Neural progenitor cell (in vitro differentiated cells): ENCODE measurements at regions not wholly inside any gene's neighbourhood (a gene's known extent, or its start where the extent isn't known, plus 50 kb on each side); places are given as distances from the start of the nearest gene placed in this dataset.

Source experiments
- DNase-seq: peaks from one replicate; pipeline ENCODE4 v3.0.0-alpha.2; 2016; ENCODE audit warnings: low spot score
- H2AFZ ChIP-seq: fragments of 200-600 bp; sonication (generic); replicated peaks from 2 replicates; pipeline ENCODE4 v1.6.1; 2016; ENCODE audit warnings: antibody characterized with exemption
- H3F3A ChIP-seq: fragments of 200-600 bp; sonication (generic); 2 replicates; pipeline ENCODE4 v1.6.1; 2016; ENCODE audit warnings: antibody characterized with exemption, low read depth
- H3K27ac ChIP-seq: fragments of 200-600 bp; sonication (generic); 2 replicates; pipeline ENCODE4 v1.5.1; 2016; ENCODE audit warnings: mild to moderate bottlenecking
- H3K27me3 ChIP-seq: fragments of 200-600 bp; sonication (generic); 2 replicates; pipeline ENCODE4 v1.6.1; 2016; ENCODE audit warnings: mild to moderate bottlenecking, moderate library complexity
- H3K36me3 ChIP-seq: fragments of 200-600 bp; sonication (generic); 2 replicates; pipeline ENCODE4 v1.5.1; 2016
- H3K4me1 ChIP-seq: fragments of 200-600 bp; sonication (generic); 2 replicates; pipeline ENCODE4 v1.6.1; 2016; ENCODE audit warnings: mixed run types
- H3K4me2 ChIP-seq: fragments of 200-600 bp; sonication (generic); 2 replicates; pipeline ENCODE4 v1.6.1; 2016
- H3K4me3 ChIP-seq: fragments of 200-600 bp; sonication (generic); 2 replicates; pipeline ENCODE4 v1.5.1; 2016
- H3K79me2 ChIP-seq: fragments of 200-600 bp; sonication (generic); 2 replicates; pipeline ENCODE4 v1.6.1; 2016; ENCODE audit warnings: low read depth
- H3K9ac ChIP-seq: fragments of 200-600 bp; sonication (generic); 2 replicates; pipeline ENCODE4 v1.6.1; 2016
- H3K9me3 ChIP-seq: fragments of 200-600 bp; sonication (generic); 2 replicates; pipeline ENCODE4 v1.5.1; 2016; ENCODE audit warnings: low read depth
- H4K20me1 ChIP-seq: fragments of 200-600 bp; sonication (generic); 2 replicates; pipeline ENCODE4 v1.6.1; 2016; ENCODE audit warnings: low read depth
- H3K27ac Mint-ChIP-seq: 3 replicates; pipeline ENCODE4 v1.8.0; 2021; ENCODE audit warnings: mixed read lengths
- H3K27me3 Mint-ChIP-seq: 2 replicates; pipeline ENCODE4 v1.8.0; 2022; ENCODE audit warnings: low read depth, mild to moderate bottlenecking, inconsistent platforms, moderate library complexity, mixed read lengths; ENCODE audit not compliant: insufficient read depth
- H3K36me3 Mint-ChIP-seq: 3 replicates; pipeline ENCODE4 v1.8.0; 2021; ENCODE audit warnings: mixed read lengths
- H3K4me1 Mint-ChIP-seq: 3 replicates; pipeline ENCODE4 v1.8.0; 2021; ENCODE audit warnings: mixed read lengths
- H3K4me3 Mint-ChIP-seq: 3 replicates; pipeline ENCODE4 v1.8.0; 2021; ENCODE audit warnings: mild to moderate bottlenecking, moderate library complexity, mixed read lengths
- H3K9me3 Mint-ChIP-seq: 3 replicates; pipeline ENCODE4 v1.8.0; 2020; ENCODE audit warnings: mixed read lengths
- EZH2 ChIP-seq: fragments of 200-600 bp; sonication (generic); IDR thresholded peaks from 2 replicates; pipeline ENCODE4 v1.6.1; 2017; ENCODE audit warnings: antibody characterized with exemption, mild to moderate bottlenecking, moderate library complexity
- EZH2phosphoT487 ChIP-seq: fragments of 200-600 bp; sonication (generic); IDR thresholded peaks from 2 replicates; pipeline ENCODE4 v1.6.1; 2017; ENCODE audit warnings: antibody characterized with exemption
- TF ChIP-seq, protein P1 (sequence below): fragments of 200-600 bp; sonication (generic); IDR thresholded peaks from 2 replicates; pipeline ENCODE4 v1.5.1; 2017; ENCODE audit warnings: antibody characterized with exemption, mild to moderate bottlenecking

DNA sequence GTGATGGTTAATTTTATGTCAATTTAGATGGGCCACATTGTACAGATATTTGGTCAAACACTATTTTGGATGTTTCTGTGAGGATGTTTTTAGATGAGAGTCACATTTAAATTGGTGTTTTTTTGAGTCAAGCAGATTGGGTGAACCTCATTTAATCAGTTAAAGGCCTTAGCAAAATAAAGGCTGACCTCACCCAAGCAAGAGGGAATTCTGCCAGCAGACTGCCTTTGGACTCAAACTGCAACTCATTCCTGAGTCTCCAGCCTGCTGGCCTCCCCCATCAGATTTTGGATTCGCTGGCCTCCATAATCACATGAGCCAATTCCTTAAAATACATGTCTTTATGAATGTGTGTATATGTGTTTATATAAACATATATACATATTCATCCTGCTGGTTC, 282.7 kb upstream of the POU5F2 start:
- H3K4me2 ChIP-seq = no peak overlapping the region
- no peak overlapping the region for H3K9ac ChIP-seq
- no peaks in the 10 kb centered on the region for H4K20me1 ChIP-seq
- H3K4me3 ChIP-seq = no peak overlapping the region
- H3F3A ChIP-seq = no peaks in the 10 kb centered on the region
- no peaks in the 10 kb centered on the region for H3K79me2 ChIP-seq
- TF ChIP-seq EZH2phosphoT487 (no peak), EZH2 (no peak)
- TF ChIP-seq, protein P1, sequence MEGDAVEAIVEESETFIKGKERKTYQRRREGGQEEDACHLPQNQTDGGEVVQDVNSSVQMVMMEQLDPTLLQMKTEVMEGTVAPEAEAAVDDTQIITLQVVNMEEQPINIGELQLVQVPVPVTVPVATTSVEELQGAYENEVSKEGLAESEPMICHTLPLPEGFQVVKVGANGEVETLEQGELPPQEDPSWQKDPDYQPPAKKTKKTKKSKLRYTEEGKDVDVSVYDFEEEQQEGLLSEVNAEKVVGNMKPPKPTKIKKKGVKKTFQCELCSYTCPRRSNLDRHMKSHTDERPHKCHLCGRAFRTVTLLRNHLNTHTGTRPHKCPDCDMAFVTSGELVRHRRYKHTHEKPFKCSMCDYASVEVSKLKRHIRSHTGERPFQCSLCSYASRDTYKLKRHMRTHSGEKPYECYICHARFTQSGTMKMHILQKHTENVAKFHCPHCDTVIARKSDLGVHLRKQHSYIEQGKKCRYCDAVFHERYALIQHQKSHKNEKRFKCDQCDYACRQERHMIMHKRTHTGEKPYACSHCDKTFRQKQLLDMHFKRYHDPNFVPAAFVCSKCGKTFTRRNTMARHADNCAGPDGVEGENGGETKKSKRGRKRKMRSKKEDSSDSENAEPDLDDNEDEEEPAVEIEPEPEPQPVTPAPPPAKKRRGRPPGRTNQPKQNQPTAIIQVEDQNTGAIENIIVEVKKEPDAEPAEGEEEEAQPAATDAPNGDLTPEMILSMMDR = no peak
- H3K27ac ChIP-seq = no peak overlapping the region
- no peak overlapping the region for H3K4me3 Mint-ChIP-seq
- no peak overlapping the region for H3K27ac Mint-ChIP-seq
- DNase-seq = no peak
- peaks cover 3% of the 10 kb centered on the region for H3K36me3 Mint-ChIP-seq
- H3K27me3 ChIP-seq = no peaks in the 10 kb centered on the region
- no peaks in the 10 kb centered on the region for H3K27me3 Mint-ChIP-seq
- peaks cover 9% of the 10 kb centered on the region for H3K9me3 Mint-ChIP-seq
- H3K4me1 ChIP-seq = no peaks in the 10 kb centered on the region
- no peaks in the 10 kb centered on the region for H3K36me3 ChIP-seq
- no peaks in the 10 kb centered on the region for H3K4me1 Mint-ChIP-seq
- H3K9me3 ChIP-seq = peaks cover 4% of the 10 kb centered on the region
- no peak overlapping the region for H2AFZ ChIP-seq

DNA sequence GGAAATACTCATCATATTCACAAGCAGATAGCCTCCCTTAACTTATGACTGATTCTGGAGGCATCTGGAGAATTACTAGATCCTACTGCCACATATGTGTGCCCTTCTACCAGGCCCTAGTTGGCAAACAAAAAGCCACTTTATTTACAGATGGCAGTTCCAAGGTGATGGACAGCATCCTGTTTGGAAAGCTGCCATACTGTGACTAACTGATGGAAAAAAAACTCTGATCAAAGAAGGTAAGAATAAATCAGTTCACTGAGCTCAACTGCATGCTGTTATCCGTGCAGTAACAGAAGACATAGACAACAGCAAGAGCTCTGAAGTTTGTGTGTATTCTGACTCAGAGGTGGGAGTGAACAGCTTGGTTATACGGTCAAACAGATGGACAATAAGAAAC, 279.8 kb upstream of the POU5F2 start:
- Mint-ChIP-seq H3K27ac (no peak overlapping the region), H3K9me3 (peaks cover 16% of the 10 kb centered on the region), H3K36me3 (peaks cover 5% of the 10 kb centered on the region), H3K4me1 (no peaks in the 10 kb centered on the region), H3K4me3 (no peak overlapping the region), H3K27me3 (no peaks in the 10 kb centered on the region)
- no peaks in the 10 kb centered on the region for H3K79me2 ChIP-seq
- no peaks in the 10 kb centered on the region for H3F3A ChIP-seq
- H3K9ac ChIP-seq = no peak overlapping the region
- H3K27ac ChIP-seq = no peak overlapping the region
- H4K20me1 ChIP-seq = no peaks in the 10 kb centered on the region
- H3K27me3 ChIP-seq = no peaks in the 10 kb centered on the region
- H3K4me2 ChIP-seq = no peak overlapping the region
- no peak for DNase-seq
- no peaks in the 10 kb centered on the region for H3K4me1 ChIP-seq
- H3K4me3 ChIP-seq = no peak overlapping the region
- no peak overlapping the region for H2AFZ ChIP-seq
- TF ChIP-seq EZH2 (no peak), EZH2phosphoT487 (no peak)
- TF ChIP-seq, protein P1 = no peak
- peaks cover 4% of the 10 kb centered on the region for H3K9me3 ChIP-seq
- no peaks in the 10 kb centered on the region for H3K36me3 ChIP-seq

DNA sequence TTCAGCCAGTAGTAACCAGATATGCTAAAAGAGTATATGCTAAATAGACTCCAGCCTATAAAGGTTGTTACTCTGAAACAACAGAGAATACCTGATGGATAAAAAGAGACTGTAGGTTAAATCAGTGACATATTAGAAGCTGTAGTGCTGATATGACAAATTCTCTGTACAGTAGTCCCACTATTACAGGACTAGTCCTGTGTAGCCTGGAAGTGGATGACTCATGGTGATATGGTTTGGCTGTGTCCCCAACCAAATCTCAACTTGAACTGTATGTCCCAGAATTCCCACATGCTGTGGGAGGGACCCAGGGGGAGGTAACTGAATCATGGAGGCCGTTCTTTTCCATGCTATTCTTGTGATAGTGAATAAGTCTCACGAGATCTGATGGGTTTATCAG, 276.2 kb upstream of the POU5F2 start:
- H4K20me1 ChIP-seq = no peaks in the 10 kb centered on the region
- TF ChIP-seq, protein P1 = no peak
- TF ChIP-seq EZH2 (no peak), EZH2phosphoT487 (no peak)
- DNase-seq = no peak
- no peak overlapping the region for H3K9ac ChIP-seq
- Mint-ChIP-seq H3K27me3 (no peaks in the 10 kb centered on the region), H3K9me3 (peaks cover 37% of the 10 kb centered on the region), H3K4me1 (no peaks in the 10 kb centered on the region), H3K36me3 (peaks cover 7% of the 10 kb centered on the region), H3K4me3 (no peak overlapping the region), H3K27ac (no peak overlapping the region)
- H3K4me2 ChIP-seq = no peak overlapping the region
- H3K36me3 ChIP-seq = no peaks in the 10 kb centered on the region
- H2AFZ ChIP-seq = no peak overlapping the region
- H3K27me3 ChIP-seq = no peaks in the 10 kb centered on the region
- H3K9me3 ChIP-seq = peaks cover 9% of the 10 kb centered on the region
- no peaks in the 10 kb centered on the region for H3K4me1 ChIP-seq
- no peak overlapping the region for H3K27ac ChIP-seq
- H3F3A ChIP-seq = no peaks in the 10 kb centered on the region
- H3K4me3 ChIP-seq = no peak overlapping the region
- no peaks in the 10 kb centered on the region for H3K79me2 ChIP-seq

DNA sequence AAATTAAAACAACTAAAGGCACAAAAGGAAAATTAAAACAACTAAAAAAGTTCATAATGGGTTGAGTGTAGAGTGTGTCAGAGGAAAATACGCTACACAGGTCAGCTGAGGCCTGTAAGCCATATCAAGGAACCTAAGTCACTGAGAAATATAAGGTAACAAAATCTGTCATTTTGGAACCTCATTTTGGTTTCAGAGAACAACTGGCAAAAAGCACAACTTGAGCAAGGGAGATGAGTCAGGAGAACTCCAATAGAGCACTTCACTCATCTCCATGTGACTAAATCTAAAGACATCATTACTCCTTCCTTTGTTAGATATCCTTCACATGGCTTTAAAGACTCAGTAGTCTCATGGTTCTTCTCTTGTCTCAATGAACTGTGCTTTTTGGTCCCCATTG, 269.4 kb upstream of the POU5F2 start:
- Histone ChIP-seq H3F3A (no peaks in the 10 kb centered on the region), H3K9me3 (peaks cover 5% of the 10 kb centered on the region), H3K27me3 (no peaks in the 10 kb centered on the region), H3K4me2 (no peak overlapping the region), H4K20me1 (no peaks in the 10 kb centered on the region), H3K36me3 (no peaks in the 10 kb centered on the region), H3K27ac (no peak overlapping the region), H3K4me1 (no peaks in the 10 kb centered on the region), H3K9ac (no peak overlapping the region), H3K79me2 (no peaks in the 10 kb centered on the region), H3K4me3 (no peak overlapping the region), H2AFZ (no peak overlapping the region)
- DNase-seq = no peak
- Mint-ChIP-seq H3K27me3 (peaks cover 2% of the 10 kb centered on the region), H3K4me1 (no peaks in the 10 kb centered on the region), H3K9me3 (peaks cover 23% of the 10 kb centered on the region), H3K36me3 (peaks cover 4% of the 10 kb centered on the region), H3K27ac (no peak overlapping the region), H3K4me3 (no peak overlapping the region)
- TF ChIP-seq EZH2phosphoT487 (no peak), EZH2 (no peak)
- TF ChIP-seq, protein P1 = no peak
